Left ventricle myocardium inferior (tissue), 1 donor: ENCODE measurements at regions not wholly inside any gene's neighbourhood (a gene's known extent, or its start where the extent isn't known, plus 50 kb on each side); places are given as distances from the start of the nearest gene placed in this dataset.

Experiments
- DNase-seq: peaks from one replicate; pipeline ENCODE4 v3.0.0-alpha.2; 2020
- H3K27ac ChIP-seq: fragments of 200-600 bp; replicated peaks from 2 replicates; pipeline ENCODE4 v1.8.0; 2021
- H3K27me3 ChIP-seq: fragments of 200-600 bp; 2 replicates; pipeline ENCODE4 v1.8.0; 2021; ENCODE audit warnings: low read depth
- H3K36me3 ChIP-seq: fragments of 200-600 bp; 2 replicates; pipeline ENCODE4 v1.8.0; 2021
- H3K4me1 ChIP-seq: fragments of 200-600 bp; 2 replicates; pipeline ENCODE4 v1.8.0; 2021
- H3K4me3 ChIP-seq: fragments of 200-600 bp; 2 replicates; pipeline ENCODE4 v1.8.0; 2021; ENCODE audit warnings: mild to moderate bottlenecking, moderate library complexity
- H3K9me3 ChIP-seq: fragments of 200-600 bp; replicated peaks from 2 replicates; pipeline ENCODE4 v1.8.0; 2021
- intact Hi-C: fragments of 100-400 bp; cut with micrococcal nuclease; formaldehyde crosslinking; loops from one replicate; pipeline ENCODE4 v1.11.0; 2022
- TF ChIP-seq, protein P1 (sequence below): fragments of 200-600 bp; IDR thresholded peaks from 2 replicates; pipeline ENCODE4 v1.8.0; 2021; ENCODE audit warnings: antibody characterized with exemption, mild to moderate bottlenecking, borderline replicate concordance
- donor health status: DM: no; HTN: yes; CAD: no; lungs with severe emphysema.

DNA sequence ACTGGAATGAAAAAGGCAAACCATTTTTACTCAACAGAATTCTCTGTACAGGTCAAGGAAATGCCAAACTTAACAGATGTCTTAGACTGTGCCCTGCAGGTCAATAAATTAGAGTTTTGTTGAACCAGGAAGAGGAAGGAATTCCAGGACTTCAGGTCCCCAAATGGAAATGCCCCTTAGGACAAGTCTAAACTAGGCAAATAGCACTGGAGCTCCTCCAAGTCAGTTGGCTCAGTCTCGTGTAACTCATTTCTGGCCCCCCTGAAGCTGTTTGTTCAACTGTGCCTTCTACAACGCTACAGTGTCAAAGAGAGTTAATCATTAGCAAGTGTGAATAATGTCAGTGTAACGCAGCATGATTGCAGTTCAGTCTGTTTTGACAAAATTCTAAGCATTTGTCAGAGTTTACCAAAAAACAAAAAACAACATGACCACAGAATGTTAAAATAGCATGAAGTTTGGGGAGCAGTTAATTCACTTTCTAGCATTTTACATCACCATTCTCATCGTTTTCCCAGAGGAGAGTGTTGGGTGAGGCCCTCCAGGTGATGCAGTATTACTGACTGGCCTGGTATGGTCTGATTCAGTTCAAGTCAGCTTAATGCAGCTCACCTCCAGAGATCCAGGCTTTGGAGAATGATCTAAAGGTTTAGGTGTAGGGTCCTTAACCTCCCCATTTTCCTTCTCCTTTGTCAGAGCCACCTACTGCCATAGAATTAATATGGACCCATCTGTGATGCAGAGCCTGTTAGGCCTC, 108.1 kb downstream of the AQP4 start:
- Histone ChIP-seq H3K27ac (no peak overlapping the region), H3K4me1 (no peaks in the 10 kb centered on the region), H3K9me3 (peaks cover 9% of the 10 kb centered on the region), H3K4me3 (no peak overlapping the region), H3K36me3 (no peaks in the 10 kb centered on the region), H3K27me3 (no peaks in the 10 kb centered on the region)
- no peak for DNase-seq
- intact Hi-C loops, result no loop called here
- TF ChIP-seq, protein P1, sequence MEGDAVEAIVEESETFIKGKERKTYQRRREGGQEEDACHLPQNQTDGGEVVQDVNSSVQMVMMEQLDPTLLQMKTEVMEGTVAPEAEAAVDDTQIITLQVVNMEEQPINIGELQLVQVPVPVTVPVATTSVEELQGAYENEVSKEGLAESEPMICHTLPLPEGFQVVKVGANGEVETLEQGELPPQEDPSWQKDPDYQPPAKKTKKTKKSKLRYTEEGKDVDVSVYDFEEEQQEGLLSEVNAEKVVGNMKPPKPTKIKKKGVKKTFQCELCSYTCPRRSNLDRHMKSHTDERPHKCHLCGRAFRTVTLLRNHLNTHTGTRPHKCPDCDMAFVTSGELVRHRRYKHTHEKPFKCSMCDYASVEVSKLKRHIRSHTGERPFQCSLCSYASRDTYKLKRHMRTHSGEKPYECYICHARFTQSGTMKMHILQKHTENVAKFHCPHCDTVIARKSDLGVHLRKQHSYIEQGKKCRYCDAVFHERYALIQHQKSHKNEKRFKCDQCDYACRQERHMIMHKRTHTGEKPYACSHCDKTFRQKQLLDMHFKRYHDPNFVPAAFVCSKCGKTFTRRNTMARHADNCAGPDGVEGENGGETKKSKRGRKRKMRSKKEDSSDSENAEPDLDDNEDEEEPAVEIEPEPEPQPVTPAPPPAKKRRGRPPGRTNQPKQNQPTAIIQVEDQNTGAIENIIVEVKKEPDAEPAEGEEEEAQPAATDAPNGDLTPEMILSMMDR, result no peak

DNA sequence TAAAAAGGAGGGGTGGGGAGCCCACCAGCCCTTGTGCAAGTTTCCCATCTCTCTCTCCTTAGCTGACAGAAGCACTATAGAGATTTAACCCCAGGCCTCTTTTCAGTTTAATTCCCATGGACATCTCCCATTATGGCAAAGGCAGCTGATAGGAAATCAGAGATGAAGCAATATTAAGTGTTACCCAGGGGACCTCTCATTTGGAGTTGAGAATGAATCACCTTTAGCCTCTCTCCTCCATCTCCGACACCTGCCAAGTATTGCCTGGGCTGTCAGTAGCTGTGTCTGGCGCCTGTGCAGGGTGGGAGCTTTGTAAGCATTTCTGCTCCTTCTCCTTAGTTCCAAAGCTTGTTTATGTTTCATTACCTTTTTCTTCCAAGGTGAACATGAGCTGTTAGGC, 109.0 kb downstream of the AQP4 start:
- intact Hi-C loops, result no loop called here

DNA sequence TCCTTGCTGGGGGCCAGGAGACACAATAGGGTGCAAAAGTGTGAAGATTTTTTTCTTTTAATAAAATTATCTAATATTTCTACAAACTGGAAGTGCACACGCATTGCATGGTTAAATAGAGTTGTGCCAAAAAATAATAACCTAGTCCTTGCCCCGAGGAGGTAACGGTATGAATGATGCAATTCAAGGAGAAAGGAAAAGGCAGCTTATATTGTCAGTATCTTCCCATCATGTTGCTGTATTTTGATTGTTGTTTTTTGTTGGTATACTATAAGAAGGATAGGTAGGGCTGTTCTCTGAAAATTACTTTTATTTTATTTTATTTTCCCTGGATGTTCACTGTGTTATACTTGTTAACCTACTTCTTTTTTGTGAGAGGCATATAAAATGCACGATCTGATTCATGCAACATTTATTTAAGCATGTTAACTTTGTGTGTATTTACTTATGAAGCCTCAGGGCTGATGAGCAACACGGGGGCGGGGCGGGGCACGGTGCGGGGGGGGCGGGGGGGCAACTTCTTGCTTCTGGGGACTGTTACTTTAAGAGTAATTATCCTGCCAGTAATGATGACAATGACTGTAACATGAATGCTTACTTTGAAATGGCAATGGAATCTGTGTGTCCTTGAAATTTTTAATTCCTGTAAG, 118.6 kb downstream of the AQP4 start:
- Histone ChIP-seq H3K27ac (no peak overlapping the region), H3K9me3 (no peaks in the 10 kb centered on the region), H3K27me3 (no peaks in the 10 kb centered on the region), H3K4me3 (no peak overlapping the region), H3K4me1 (peaks cover 18% of the 10 kb centered on the region), H3K36me3 (no peaks in the 10 kb centered on the region)
- TF ChIP-seq, protein P1, result no peak
- no peak for DNase-seq
- intact Hi-C loops, result no loop called here

More for the DNA sequence above, 109.0 kb downstream of the AQP4 start:
- Histone ChIP-seq H3K27ac (no peak overlapping the region), H3K4me1 (no peaks in the 10 kb centered on the region), H3K36me3 (no peaks in the 10 kb centered on the region), H3K9me3 (peaks cover 2% of the 10 kb centered on the region), H3K4me3 (no peak overlapping the region), H3K27me3 (no peaks in the 10 kb centered on the region)
- TF ChIP-seq, protein P1, result no peak
- DNase-seq, result no peak

DNA sequence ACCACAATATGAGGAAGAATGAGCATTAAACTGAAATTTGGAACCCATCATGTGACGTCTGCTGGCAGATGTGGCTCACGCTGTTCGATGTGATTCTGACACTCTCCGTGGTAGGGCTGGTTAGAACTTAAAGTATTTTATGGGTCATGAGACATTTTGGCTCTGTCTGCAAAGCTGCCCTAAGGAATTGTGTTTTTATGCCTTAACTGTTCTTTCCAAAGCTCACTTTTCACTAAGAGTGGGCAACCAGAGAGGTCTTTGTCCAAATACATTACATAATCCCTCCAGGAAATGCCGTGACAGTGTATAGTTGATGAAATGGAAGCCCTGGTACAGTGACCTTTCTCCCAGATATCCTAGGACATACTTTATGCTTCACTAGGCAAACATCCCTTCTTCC, 119.1 kb downstream of the AQP4 start:
- Histone ChIP-seq H3K4me3 (no peak overlapping the region), H3K36me3 (no peaks in the 10 kb centered on the region), H3K4me1 (peaks cover 18% of the 10 kb centered on the region), H3K27ac (no peak overlapping the region), H3K9me3 (no peaks in the 10 kb centered on the region), H3K27me3 (no peaks in the 10 kb centered on the region)
- DNase-seq, result no peak
- intact Hi-C loops, result no loop called here
- TF ChIP-seq, protein P1, result no peak

DNA sequence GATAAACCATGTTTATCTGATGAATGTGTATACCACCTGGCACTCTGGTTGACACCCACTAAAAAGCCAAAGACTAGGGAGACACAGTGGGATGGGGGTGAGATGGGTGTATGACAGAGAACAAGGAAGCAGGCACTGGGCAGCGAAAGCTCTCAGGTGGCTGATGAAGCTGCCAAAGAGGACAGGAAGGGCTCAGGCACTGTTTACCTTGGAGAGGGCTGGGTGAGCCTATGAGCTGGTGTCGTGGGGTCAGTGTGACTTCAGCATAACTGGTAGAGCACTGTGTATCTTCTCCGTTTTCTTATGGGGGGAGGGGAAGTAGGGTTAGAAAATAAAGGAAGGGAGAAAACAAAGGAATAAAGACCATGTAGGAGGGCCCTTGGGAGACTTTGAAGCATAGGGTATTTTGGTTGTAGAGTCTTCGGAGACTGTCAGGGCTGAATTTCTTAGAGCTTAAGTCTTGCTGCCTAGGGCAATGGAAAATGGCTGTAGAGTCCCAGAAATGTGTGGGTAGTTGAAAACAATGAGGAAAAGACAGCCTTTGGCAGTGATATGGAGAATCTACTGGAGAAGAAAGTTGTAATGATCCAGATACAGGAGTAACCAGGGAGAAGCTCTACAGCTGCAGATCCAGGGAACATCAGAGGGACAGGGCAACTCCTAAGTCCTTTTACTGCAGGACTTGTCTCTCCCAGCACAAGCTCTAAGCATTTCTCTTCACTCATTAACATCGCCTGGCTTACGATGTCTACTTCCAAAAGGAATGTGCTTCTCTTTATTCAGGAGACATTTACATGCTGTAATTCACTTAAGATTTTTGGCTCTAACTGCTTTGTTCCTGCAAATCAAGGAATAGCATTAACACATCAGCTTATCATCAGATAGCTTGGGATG, 120.0 kb downstream of the AQP4 start:
- intact Hi-C loops, result no loop called here
- Histone ChIP-seq H3K36me3 (no peaks in the 10 kb centered on the region), H3K27ac (no peak overlapping the region), H3K4me3 (no peak overlapping the region), H3K27me3 (no peaks in the 10 kb centered on the region), H3K9me3 (no peaks in the 10 kb centered on the region), H3K4me1 (peaks cover 18% of the 10 kb centered on the region)
- TF ChIP-seq, protein P1, result no peak
- no peak for DNase-seq
